Peyer's patch (tissue), 4 donors: ENCODE measurements at regions not wholly inside any gene's neighbourhood (a gene's known extent, or its start where the extent isn't known, plus 50 kb on each side); places are given as distances from the start of the nearest gene placed in this dataset.

ENCODE experiments used
- DNase-seq, 3 donors: peaks; one replicate each; pipeline ENCODE4 v3.0.0-alpha.2; 2017 to 2019
- H3K27ac ChIP-seq, 4 donors: fragments of 200-600 bp; sonication (generic); one replicate each; pipeline ENCODE4 v1.5.1; 2016 to 2019
- H3K27me3 ChIP-seq, 2 donors: fragments of 200-600 bp; sonication (generic); one replicate each; pipeline ENCODE4 v1.5.1; 2019
- H3K36me3 ChIP-seq, 3 donors: fragments of 200-600 bp; sonication (generic); one replicate each; pipeline ENCODE4 v1.5.1; 2016 to 2019
- H3K4me1 ChIP-seq, 4 donors: fragments of 200-600 bp; sonication (generic); one replicate each; pipeline ENCODE4 v1.5.1; 2016 to 2019
- H3K4me3 ChIP-seq, 4 donors: fragments of 200-600 bp; sonication (generic); 1 replicate in 3 of 4; 2 replicates in 1 of 4; pipeline ENCODE4 v1.5.1; 2016 to 2019; ENCODE audit warnings: mild to moderate bottlenecking in 1 of 4
- H3K9me3 ChIP-seq, 4 donors: fragments of 200-600 bp; sonication (generic); one replicate each; pipeline ENCODE4 v1.5.1; 2016 to 2019; ENCODE audit warnings: mild to moderate bottlenecking in 1 of 4
- CTCF ChIP-seq, 6 experiments: fragments of 450-650 bp in 4 of 6; fragments of 200-600 bp in 2 of 6; sonication (generic) in 1 of 6; IDR thresholded peaks; one replicate each; pipeline ENCODE4 v1.5.1; 2017 to 2019; ENCODE audit warnings: antibody characterized with exemption in 6 of 6, mild to moderate bottlenecking in 3 of 6, moderate library complexity in 1 of 6
- POLR2A ChIP-seq, 2 donors: fragments of 450-650 bp; IDR thresholded peaks; one replicate each; pipeline ENCODE4 v1.5.1; 2017; ENCODE audit warnings: antibody characterized with exemption in 2 of 2, mild to moderate bottlenecking in 2 of 2, moderate library complexity in 2 of 2

GRCh38 chr2:216808805-216809425, 50.9 kb downstream of the TNP1 start:
- TF ChIP-seq POLR2A (IDR thresholded peaks at IDR 0.05) = no peak
- TF ChIP-seq CTCF (IDR thresholded peaks at IDR 0.05) = no peak
- no peaks in the 10 kb centered on the region for H3K9me3 ChIP-seq
- DNase-seq = no peak

GRCh38 chr2:216807857-216808272, 52.0 kb downstream of the TNP1 start:
- TF ChIP-seq CTCF (IDR thresholded peaks at IDR 0.05) = no peak
- TF ChIP-seq POLR2A (IDR thresholded peaks at IDR 0.05) = no peak
- Histone ChIP-seq H3K4me1 (no peaks in the 10 kb centered on the region), H3K27ac (no peak overlapping the region), H3K9me3 (no peaks in the 10 kb centered on the region), H3K36me3 (no peaks in the 10 kb centered on the region), H3K4me3 (no peak overlapping the region), H3K27me3 (no peaks in the 10 kb centered on the region)
- DNase-seq = no peak

More at GRCh38 chr2:216808805-216809425, 50.9 kb downstream of the TNP1 start:
- H3K36me3 ChIP-seq = no peaks in the 10 kb centered on the region
- H3K4me3 ChIP-seq = no peak overlapping the region
- H3K27ac ChIP-seq = no peak overlapping the region
- H3K27me3 ChIP-seq = no peaks in the 10 kb centered on the region
- no peaks in the 10 kb centered on the region for H3K4me1 ChIP-seq

DNA sequence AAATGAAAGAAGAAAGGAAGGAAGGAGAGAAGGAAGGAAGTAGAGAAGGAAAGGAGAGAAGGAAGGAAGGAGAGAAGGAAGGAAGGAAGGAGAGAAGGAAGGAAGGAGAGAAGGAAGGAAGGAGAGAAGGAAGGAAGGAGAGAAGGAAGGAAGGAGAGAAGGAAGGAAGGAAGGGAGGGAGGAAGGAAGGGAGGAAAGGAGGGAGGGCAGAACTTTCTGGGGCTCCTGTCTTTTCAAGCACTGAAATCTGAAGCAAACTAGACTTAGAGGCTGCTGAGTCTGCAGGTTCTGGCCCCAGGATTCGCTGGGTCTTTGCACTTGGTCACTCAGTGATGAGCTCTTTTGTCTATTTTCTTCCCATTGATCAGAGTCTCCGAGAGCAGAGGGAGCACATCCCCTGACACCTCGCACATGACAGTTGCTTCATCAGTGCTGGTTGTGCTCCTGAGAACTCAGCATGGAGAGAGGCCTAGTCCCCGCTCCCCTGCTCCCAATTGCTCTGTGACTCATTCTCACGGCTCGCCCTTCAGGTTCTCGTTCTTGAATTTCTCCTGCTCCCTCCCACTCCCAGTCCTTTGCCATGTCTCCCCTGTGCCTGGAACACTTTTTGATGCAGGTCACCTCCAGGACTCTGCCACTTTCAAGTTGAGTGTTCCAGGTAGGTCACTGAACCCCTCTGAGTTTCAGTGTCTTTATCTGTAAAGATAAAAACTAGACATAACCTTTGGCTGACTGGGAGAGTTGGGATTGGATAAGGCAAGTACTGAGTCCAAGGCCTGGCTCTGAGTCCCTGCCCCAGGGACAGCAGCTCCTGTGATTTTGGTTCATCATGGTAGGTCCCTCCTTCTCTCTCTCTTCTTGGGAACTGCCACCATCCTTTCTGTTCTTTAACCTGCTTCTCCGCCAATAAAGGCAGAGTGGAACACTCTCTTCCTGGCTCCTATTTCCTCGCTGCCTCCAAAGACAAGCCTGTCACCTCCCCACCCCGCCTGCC, 55.2 kb downstream of the TNP1 start:
- Histone ChIP-seq H3K4me1 (no peaks in the 10 kb centered on the region), H3K27me3 (no peaks in the 10 kb centered on the region), H3K27ac (no peak overlapping the region), H3K36me3 (no peaks in the 10 kb centered on the region), H3K9me3 (no peaks in the 10 kb centered on the region), H3K4me3 (no peak overlapping the region)
- no peak for TF ChIP-seq CTCF (IDR thresholded peaks at IDR 0.05)
- TF ChIP-seq POLR2A (IDR thresholded peaks at IDR 0.05) = no peak
- no peak for DNase-seq

- no peaks in the 10 kb centered on the region for H3K4me1 ChIP-seq
- no peak for DNase-seq
- no peak overlapping the region for H3K4me3 ChIP-seq
- H3K27ac ChIP-seq = no peak overlapping the region
- TF ChIP-seq POLR2A (IDR thresholded peaks at IDR 0.05) = no peak
- no peak for TF ChIP-seq CTCF (IDR thresholded peaks at IDR 0.05)
- no peaks in the 10 kb centered on the region for H3K27me3 ChIP-seq
- H3K36me3 ChIP-seq = no peaks in the 10 kb centered on the region
- H3K9me3 ChIP-seq = no peaks in the 10 kb centered on the region
Measured at GRCh38 chr2:216803791-216804190, 56.1 kb downstream of the TNP1 start.

- no peak overlapping the region for H3K27ac ChIP-seq
- no peaks in the 10 kb centered on the region for H3K4me1 ChIP-seq
- no peaks in the 10 kb centered on the region for H3K27me3 ChIP-seq
- H3K36me3 ChIP-seq = no peaks in the 10 kb centered on the region
- H3K9me3 ChIP-seq = no peaks in the 10 kb centered on the region
- DNase-seq = no peak
- no peak for TF ChIP-seq POLR2A (IDR thresholded peaks at IDR 0.05)
- TF ChIP-seq CTCF (IDR thresholded peaks at IDR 0.05) = no peak
- no peak overlapping the region for H3K4me3 ChIP-seq
Measured at GRCh38 chr2:216802516-216803215, 57.2 kb downstream of the TNP1 start.
